Activated naive CD4-positive, alpha-beta T cell treated with anti-CD3 and anti-CD28 coated beads, Interleukin-2, amount 50 U/mL, for 72 hours (primary cell): ENCODE measurements at regions not wholly inside any gene's neighbourhood (a gene's known extent, or its start where the extent isn't known, plus 50 kb on each side); places are given as distances from the start of the nearest gene placed in this dataset.
A peak's percentile ranks its signal among the peaks of the same experiment; 100 is the strongest.
"Not testable (repeated sequence)": the region's sequence is repeated elsewhere in the genome, so short reads cannot be mapped to it uniquely, and the experiment has no call there.

ENCODE experiments used
- ATAC-seq, 2 donors: fragments of 150-1000 bp; cut with Tn5 transposase; 2 replicates each; pipeline ENCODE4 v1.10.0; 2021; ENCODE audit warnings: mild to moderate bottlenecking in 2 of 2, moderate library complexity in 2 of 2
- DNase-seq, 2 donors: peaks; one replicate each; pipeline ENCODE4 v3.0.0; 2021 to 2022; ENCODE audit warnings: low spot score in 2 of 2
- H3K27ac Mint-ChIP-seq, 2 donors: one replicate each; pipeline ENCODE4 v1.8.0; 2022; ENCODE audit warnings: mild to moderate bottlenecking in 2 of 2, mixed read lengths in 2 of 2
- H3K36me3 Mint-ChIP-seq, 2 donors: one replicate each; pipeline ENCODE4 v1.8.0; 2022; ENCODE audit warnings: mixed read lengths in 2 of 2
- H3K9me3 Mint-ChIP-seq, 2 donors: one replicate each; pipeline ENCODE4 v1.8.0; 2022; ENCODE audit warnings: mixed read lengths in 2 of 2

DNA sequence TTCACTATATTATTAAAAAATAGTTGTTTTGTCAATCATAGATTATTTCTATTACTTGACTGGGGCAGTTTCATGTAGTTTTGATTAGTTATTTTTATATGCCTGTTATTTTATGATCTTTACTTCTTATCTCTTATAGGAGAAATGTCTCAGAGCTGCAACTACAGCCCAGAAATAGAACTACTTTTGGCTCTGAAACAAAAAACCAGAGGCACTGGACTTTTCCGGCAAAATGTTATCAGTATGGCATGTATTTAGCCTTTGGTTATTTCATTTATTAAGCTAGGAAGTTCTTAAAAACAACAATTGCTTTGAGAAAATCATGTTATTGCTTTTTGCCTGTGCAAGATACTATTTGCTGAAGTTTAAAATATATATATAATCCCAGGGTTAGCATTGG, 566.5 kb downstream of the ANKRD50 start:
- Mint-ChIP-seq H3K9me3 (peaks cover 0 to 3% of the 10 kb centered on the region in 2 donors), H3K36me3 (no peaks in the 10 kb centered on the region), H3K27ac (no peak overlapping the region)
- DNase-seq (no peak), ATAC-seq (no peak)

DNA sequence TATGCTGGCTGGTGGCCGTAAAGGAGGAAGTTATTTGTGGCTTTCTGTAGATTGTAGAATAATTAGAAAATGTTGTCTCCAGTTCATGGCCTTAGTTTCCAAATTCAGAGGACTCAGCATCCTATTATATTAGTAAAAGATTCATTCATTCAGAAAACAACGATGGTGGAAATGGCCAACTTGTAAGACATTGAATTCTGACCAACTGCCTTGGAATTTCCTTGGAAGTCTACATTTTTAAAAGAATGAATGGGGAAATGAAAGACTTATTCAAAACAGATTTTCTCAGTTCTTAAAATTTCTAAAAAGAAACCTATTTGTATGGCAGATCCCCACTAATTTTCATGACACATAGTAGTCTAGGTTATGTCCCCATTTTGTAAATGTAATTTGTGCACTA, 561.5 kb downstream of the ANKRD50 start:
- ATAC-seq = no peak
- Mint-ChIP-seq H3K9me3 (peaks cover 3 to 4% of the 10 kb centered on the region in 2 donors), H3K36me3 (no peaks in the 10 kb centered on the region), H3K27ac (no peak overlapping the region)
- no peak for DNase-seq

- Mint-ChIP-seq H3K9me3 (peaks cover 3 to 4% of the 10 kb centered on the region in 2 donors), H3K27ac (no peak overlapping the region), H3K36me3 (no peaks in the 10 kb centered on the region)
- ATAC-seq (no peak), DNase-seq (no peak)
Observed at GRCh38 chr4:124152132-124152531, 560.4 kb downstream of the ANKRD50 start.

DNA sequence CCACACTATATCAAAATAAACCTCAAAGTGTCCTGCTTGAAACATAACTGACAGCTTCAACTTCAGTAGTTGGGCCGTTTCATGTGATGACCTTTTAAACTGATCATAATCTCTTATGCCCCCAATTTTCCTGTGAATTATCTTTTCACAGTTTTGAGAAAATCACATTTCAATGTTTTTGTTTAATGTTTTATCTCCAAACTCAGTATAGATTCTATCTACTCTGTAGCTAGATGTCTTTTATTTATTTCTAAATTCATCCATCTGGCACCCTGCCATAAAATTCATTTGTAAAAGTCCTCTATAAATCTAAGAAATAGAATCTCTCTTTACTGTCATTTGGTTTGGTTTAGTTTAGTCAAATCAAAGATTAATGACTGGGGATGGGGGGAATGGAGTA, 557.3 kb downstream of the ANKRD50 start:
- no peaks in the 10 kb centered on the region for H3K36me3 Mint-ChIP-seq
- H3K27ac Mint-ChIP-seq = no peak overlapping the region
- H3K9me3 Mint-ChIP-seq = peaks cover 4 to 8% of the 10 kb centered on the region in 2 donors
- ATAC-seq = no peak
- no peak for DNase-seq

- Mint-ChIP-seq H3K9me3 (peaks cover 0 to 10% of the 10 kb centered on the region in 2 donors), H3K36me3 (no peaks in the 10 kb centered on the region), H3K27ac (no peak overlapping the region)
- ATAC-seq = no peak
- DNase-seq = no peak
Observed at GRCh38 chr4:124157396-124158083, 555.0 kb downstream of the ANKRD50 start.

DNA sequence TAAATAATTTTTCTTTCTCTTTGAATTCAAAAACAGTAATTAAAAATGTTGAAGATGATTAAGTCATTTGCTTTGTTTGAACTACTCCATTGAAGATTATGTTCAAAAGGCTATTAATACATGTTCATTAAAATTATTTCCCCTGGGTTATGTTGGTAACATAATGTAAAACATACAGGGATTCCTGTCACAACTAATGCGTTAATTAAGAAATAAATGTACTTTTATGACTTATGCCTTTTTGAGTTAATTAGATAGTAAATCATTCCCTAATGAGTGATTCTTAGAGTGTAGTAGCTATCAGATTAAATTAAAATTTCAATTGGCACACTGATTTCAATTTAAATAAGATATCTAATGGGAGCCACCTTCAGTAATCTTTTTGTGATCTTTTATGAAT, 549.1 kb downstream of the ANKRD50 start:
- ATAC-seq (no peak), DNase-seq (no peak)
- Mint-ChIP-seq H3K9me3 (peaks cover 4 to 10% of the 10 kb centered on the region in 2 donors), H3K27ac (no peak overlapping the region), H3K36me3 (no peaks in the 10 kb centered on the region)

- no peak overlapping the region for H3K27ac Mint-ChIP-seq
- H3K9me3 Mint-ChIP-seq = peaks cover 26 to 27% of the 10 kb centered on the region in 2 donors
- DNase-seq (no peak), ATAC-seq (no peak)
- no peaks in the 10 kb centered on the region for H3K36me3 Mint-ChIP-seq
Observed at GRCh38 chr4:124167602-124168001, 544.9 kb downstream of the ANKRD50 start.

DNA sequence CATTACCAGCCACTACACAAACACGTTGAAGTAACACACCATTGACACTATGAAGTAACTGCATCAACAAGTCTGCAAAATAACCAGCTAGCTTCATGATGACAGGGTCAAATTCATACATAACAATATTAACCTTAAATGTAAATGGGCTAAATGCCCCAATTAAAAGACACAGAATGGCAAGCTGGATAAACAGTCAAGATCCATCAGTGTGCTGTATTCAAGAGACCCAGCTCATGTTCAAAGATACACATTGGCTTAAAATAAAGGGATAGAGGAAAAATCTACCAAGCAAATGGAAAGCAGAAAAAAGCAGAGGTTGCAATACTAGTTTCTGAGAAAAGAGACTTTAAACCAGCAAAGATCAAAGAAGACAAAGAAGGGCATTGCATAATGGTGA, 543.0 kb downstream of the ANKRD50 start:
- peaks cover 26 to 27% of the 10 kb centered on the region in 2 donors for H3K9me3 Mint-ChIP-seq
- not testable (repeated sequence) for DNase-seq, H3K27ac Mint-ChIP-seq, ATAC-seq, H3K36me3 Mint-ChIP-seq

DNA sequence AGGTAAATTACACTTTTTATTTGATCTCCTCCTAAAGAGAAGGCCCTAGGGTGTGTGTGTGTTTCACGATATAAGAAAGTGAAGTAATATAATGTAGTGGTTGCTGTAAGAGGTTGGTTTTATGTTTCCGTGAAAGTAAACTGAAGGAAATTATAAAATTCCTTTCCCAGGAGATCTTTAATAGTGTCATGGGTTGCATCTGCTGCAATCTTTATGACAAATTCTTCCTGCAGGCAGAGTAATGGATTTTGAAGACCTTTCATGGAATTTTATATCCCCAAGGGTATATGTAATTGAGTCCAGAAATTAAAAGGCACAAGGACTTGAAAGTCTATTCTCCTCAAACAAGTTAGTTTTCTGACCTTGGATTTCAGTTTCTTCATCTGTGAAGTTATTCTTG, 538.6 kb downstream of the ANKRD50 start:
- ATAC-seq = no peak
- Mint-ChIP-seq H3K9me3 (peaks cover 18 to 24% of the 10 kb centered on the region in 2 donors), H3K36me3 (no peaks in the 10 kb centered on the region), H3K27ac (no peak overlapping the region)
- DNase-seq = no peak

- no peaks in the 10 kb centered on the region for H3K36me3 Mint-ChIP-seq
- no peak for DNase-seq
- H3K9me3 Mint-ChIP-seq = peaks cover 3 to 18% of the 10 kb centered on the region in 2 donors
- no peak overlapping the region for H3K27ac Mint-ChIP-seq
- ATAC-seq = no peak
Observed at GRCh38 chr4:124177647-124178425, 534.7 kb downstream of the ANKRD50 start.

GRCh38 chr4:124178449-124179021, 534.0 kb downstream of the ANKRD50 start:
- no peak overlapping the region for H3K27ac Mint-ChIP-seq
- DNase-seq = no peak
- no peaks in the 10 kb centered on the region for H3K36me3 Mint-ChIP-seq
- H3K9me3 Mint-ChIP-seq = peaks cover 3 to 18% of the 10 kb centered on the region in 2 donors
- ATAC-seq = no peak

DNA sequence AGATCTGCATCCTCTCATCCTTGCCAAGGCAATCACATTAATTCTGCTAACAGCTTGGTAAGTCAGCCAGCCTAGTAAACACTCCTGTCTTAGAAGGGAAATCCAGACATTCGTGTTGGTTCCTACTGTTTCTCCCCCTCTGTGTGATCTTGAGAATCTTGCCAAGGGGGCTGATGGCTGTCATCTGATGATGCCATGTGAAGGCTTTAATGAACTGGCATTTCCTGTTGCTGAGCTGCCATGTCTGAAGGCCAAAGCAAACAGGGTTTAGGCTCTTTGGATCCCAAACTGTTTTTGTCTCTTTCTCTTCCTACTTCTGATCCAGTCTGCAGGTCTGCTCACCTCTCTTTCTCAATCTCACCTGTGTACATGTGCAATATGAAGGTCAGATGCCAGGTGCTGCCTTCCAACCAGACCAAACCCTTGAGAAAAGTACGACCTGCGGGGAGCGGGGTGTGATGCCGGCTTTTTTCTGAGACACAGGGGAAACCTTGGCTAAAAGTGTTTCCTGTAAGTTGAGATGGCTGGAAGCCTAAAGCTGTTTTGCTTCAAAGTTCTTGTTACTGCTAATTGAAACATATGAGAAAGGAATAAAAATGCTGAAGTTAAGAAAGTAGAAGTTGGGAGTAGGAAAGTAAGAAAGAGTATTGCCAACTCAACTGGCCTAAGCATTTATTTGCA, 532.9 kb downstream of the ANKRD50 start:
- ATAC-seq (no peak), DNase-seq (no peak)
- peaks cover 3 to 18% of the 10 kb centered on the region in 2 donors for H3K9me3 Mint-ChIP-seq
- peak overlapping the region in 1 of 2 donors; percentile 55 for H3K27ac Mint-ChIP-seq
- H3K36me3 Mint-ChIP-seq = no peaks in the 10 kb centered on the region

DNA sequence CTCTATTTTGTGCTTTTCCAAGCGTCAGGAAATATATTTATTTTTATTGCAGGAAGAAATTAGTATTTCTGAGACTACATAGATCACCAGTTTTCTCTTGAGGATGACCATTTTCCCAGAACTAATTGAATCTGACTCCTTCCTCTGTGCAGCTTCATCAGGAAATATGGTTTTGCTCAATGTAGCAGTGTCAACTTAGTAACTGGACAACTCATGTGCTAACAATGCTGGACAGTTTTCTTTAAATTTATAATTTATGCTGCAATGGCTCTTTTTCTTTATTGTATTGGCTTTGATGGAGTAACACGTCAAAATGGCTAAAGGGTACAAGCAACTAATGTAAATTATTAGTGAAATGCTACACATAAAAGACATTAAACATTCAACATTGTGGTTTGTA, 531.5 kb downstream of the ANKRD50 start:
- Mint-ChIP-seq H3K36me3 (no peaks in the 10 kb centered on the region), H3K9me3 (peaks cover 3 to 18% of the 10 kb centered on the region in 2 donors), H3K27ac (no peak overlapping the region)
- ATAC-seq (no peak), DNase-seq (no peak)

DNA sequence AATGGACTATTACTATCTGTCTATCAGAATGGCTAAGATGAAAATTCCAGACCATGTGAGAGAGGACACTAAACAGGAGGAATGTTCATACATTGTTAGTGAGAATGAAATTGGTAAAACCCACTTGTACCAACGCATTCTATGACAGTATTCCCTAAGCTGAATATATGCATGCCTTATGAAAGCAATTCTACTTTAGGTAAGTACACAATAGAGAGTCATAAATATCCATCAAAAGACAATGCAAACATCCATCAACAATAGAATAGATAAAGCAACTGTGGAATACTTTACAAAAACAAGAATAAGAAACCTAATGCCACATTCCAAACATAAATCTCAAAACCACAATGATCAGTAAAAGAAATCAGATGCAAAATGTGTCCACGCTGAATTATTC, 529.3 kb downstream of the ANKRD50 start:
- ATAC-seq (no peak), DNase-seq (no peak)
- peaks cover 3 to 15% of the 10 kb centered on the region in 2 donors for H3K9me3 Mint-ChIP-seq
- H3K36me3 Mint-ChIP-seq = no peaks in the 10 kb centered on the region
- no peak overlapping the region for H3K27ac Mint-ChIP-seq

DNA sequence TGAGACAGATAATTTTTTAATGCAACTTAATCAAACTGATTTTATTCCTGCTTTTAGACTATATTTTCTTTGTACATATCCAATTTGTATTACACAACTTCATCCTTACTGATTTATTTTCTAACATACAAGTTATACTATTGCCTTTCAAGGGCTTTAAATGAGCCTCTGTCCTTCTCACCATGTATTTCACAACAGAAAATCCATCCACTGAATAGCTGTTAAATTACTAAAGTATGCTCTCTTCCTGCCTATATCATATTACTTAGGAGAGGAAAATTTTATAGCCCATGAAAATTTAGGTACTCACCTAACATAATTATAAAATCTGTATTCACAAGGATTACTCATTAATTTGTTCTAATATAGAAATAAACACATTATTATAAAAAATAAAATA, 528.6 kb downstream of the ANKRD50 start:
- Mint-ChIP-seq H3K9me3 (peaks cover 3 to 15% of the 10 kb centered on the region in 2 donors), H3K36me3 (no peaks in the 10 kb centered on the region), H3K27ac (no peak overlapping the region)
- no peak for ATAC-seq
- DNase-seq = no peak

DNA sequence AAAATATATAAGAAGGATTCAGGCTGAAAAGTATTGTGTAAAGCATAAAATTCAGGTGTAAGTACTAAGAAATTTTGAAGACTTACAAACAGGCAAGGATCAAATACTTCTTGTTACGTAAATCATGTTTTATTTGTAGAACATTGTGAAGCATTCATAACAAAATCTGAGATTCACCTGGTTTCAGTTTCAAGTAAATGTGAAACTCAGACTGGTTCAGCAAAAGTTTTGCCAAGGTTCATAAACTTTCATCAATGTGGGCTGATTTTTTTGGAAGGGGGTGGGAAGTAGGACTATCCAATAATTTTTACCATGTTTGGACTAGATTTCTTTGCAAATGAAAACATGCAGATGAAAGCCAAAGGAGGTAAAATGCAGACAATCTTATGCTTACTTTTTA, 527.7 kb downstream of the ANKRD50 start:
- ATAC-seq (no peak), DNase-seq (no peak)
- no peak overlapping the region for H3K27ac Mint-ChIP-seq
- no peaks in the 10 kb centered on the region for H3K36me3 Mint-ChIP-seq
- peaks cover 1 to 15% of the 10 kb centered on the region in 2 donors for H3K9me3 Mint-ChIP-seq

GRCh38 chr4:124188595-124188994, 523.9 kb downstream of the ANKRD50 start:
- Mint-ChIP-seq H3K36me3 (no peaks in the 10 kb centered on the region), H3K27ac (no peak overlapping the region), H3K9me3 (peaks cover 0 to 7% of the 10 kb centered on the region in 2 donors)
- no peak for DNase-seq
- ATAC-seq = no peak
